ENCODE measurements at regions not wholly inside any gene's neighbourhood (a gene's known extent, or its start where the extent isn't known, plus 50 kb on each side); places are given as distances from the start of the nearest gene placed in this dataset.

- Histone ChIP-seq H3K9me3 (replicated peaks; ENCODE audit: control insufficient read depth, insufficient read depth, low read depth, low read length) (no peaks in the 10 kb centered on the region), H3K36me3 (ENCODE audit: control insufficient read depth, insufficient read depth, low read length) (no peaks in the 10 kb centered on the region), H4K20me1 (replicated peaks; ENCODE audit: control insufficient read depth, insufficient read depth, low read length) (no peaks in the 10 kb centered on the region), H3K27me3 (ENCODE audit: control insufficient read depth in 2 of 2, insufficient read depth in 2 of 2, low read length in 2 of 2) (peaks cover 0 to 3% of the 10 kb centered on the region in 2 experiments; a peak in 1 of 5 replicates), H3K4me2 (ENCODE audit: insufficient read depth, low read length) (no peak overlapping the region), H3K27ac (ENCODE audit: extremely low read depth, low read depth, low read length) (no peak overlapping the region), H2AFZ (ENCODE audit: low read depth, low read length) (no peak overlapping the region), H3K79me2 (ENCODE audit: control insufficient read depth, insufficient read depth, low read length) (no peaks in the 10 kb centered on the region), H3K4me1 (replicated peaks in 1 of 2; ENCODE audit: control insufficient read depth in 2 of 2, insufficient read depth in 2 of 2, low read length in 2 of 2) (no peaks in the 10 kb centered on the region), H3K4me3 (no peak overlapping the region), H3K9ac (ENCODE audit: insufficient read depth in 1 of 2, low read depth in 2 of 2, low read length in 2 of 2) (no peak overlapping the region), H3K9me1 (ENCODE audit: control insufficient read depth, insufficient read depth, low read length) (no peaks in the 10 kb centered on the region)
- intact Hi-C loops (cut with micrococcal nuclease) = no loop called here
- no peak for DNase-seq (ENCODE audit: extremely low read depth in 1 of 4, low spot score in 3 of 4)
- TF ChIP-seq RHOXF2B (CRISPR knock-in tag; conservative IDR thresholded peaks at IDR 0.05) = no peak
- TF ChIP-seq, protein P1, sequence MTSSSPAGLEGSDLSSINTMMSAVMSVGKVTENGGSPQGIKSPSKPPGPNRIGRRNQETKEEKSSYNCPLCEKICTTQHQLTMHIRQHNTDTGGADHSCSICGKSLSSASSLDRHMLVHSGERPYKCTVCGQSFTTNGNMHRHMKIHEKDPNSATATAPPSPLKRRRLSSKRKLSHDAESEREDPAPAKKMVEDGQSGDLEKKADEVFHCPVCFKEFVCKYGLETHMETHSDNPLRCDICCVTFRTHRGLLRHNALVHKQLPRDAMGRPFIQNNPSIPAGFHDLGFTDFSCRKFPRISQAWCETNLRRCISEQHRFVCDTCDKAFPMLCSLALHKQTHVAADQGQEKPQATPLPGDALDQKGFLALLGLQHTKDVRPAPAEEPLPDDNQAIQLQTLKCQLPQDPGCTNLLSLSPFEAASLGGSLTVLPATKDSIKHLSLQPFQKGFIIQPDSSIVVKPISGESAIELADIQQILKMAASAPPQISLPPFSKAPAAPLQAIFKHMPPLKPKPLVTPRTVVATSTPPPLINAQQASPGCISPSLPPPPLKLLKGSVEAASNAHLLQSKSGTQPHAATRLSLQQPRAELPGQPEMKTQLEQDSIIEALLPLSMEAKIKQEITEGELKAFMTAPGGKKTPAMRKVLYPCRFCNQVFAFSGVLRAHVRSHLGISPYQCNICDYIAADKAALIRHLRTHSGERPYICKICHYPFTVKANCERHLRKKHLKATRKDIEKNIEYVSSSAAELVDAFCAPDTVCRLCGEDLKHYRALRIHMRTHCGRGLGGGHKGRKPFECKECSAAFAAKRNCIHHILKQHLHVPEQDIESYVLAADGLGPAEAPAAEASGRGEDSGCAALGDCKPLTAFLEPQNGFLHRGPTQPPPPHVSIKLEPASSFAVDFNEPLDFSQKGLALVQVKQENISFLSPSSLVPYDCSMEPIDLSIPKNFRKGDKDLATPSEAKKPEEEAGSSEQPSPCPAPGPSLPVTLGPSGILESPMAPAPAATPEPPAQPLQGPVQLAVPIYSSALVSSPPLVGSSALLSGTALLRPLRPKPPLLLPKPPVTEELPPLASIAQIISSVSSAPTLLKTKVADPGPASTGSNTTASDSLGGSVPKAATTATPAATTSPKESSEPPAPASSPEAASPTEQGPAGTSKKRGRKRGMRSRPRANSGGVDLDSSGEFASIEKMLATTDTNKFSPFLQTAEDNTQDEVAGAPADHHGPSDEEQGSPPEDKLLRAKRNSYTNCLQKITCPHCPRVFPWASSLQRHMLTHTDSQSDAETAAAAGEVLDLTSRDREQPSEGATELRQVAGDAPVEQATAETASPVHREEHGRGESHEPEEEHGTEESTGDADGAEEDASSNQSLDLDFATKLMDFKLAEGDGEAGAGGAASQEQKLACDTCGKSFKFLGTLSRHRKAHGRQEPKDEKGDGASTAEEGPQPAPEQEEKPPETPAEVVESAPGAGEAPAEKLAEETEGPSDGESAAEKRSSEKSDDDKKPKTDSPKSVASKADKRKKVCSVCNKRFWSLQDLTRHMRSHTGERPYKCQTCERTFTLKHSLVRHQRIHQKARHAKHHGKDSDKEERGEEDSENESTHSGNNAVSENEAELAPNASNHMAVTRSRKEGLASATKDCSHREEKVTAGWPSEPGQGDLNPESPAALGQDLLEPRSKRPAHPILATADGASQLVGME (CRISPR knock-in tag; IDR thresholded peaks at IDR 0.05) = no peak
- TF ChIP-seq BRF2 (IDR thresholded peaks at IDR 0.05; ENCODE audit: borderline replicate concordance, insufficient read depth, insufficient read length) = no peak
- no peak for TF ChIP-seq E2F8 (IDR thresholded peaks at IDR 0.05; ENCODE audit: low read depth, partially characterized antibody)
- TF ChIP-seq ZNF644 (tag; IDR thresholded peaks at IDR 0.05; ENCODE audit: low read depth) = no peak
- no peak for TF ChIP-seq ZNF174 (CRISPR knock-in tag; IDR thresholded peaks at IDR 0.05)
- whole genome bisulfite sequencing (ENCODE audit: insufficient coverage, low coverage, missing lambda C conversion rate) = 8% methylated on average over 2 of the region's 2 CpGs
- FAIRE-seq = no peak
- BruUV-seq (replicated peaks) = no TSS peak
- no peak for ATAC-seq
- ChIA-PET POLR2A (no interaction called here), CTCF (ENCODE audit: low intra/inter-chr PET ratio) (no interaction called here)
- in situ Hi-C loops (cut with MboI) = no loop called here
These were observed 455.0 kb upstream of the TCF4 start for GRCh38 chr18:56042915-56043536.
